ENCODE measurements at regions not wholly inside any gene's neighbourhood (a gene's known extent, or its start where the extent isn't known, plus 50 kb on each side); places are given as distances from the start of the nearest gene placed in this dataset.
"Not testable (repeated sequence)": the region's sequence is repeated elsewhere in the genome, so short reads cannot be mapped to it uniquely, and the experiment has no call there.

GRCh38 chr22:15583007-15583406, 55.0 kb downstream of the OR11H1 start:
- DNase-seq = not testable (repeated sequence)

GRCh38 chr22:15602199-15602598, 74.2 kb downstream of the OR11H1 start:
- not testable (repeated sequence) for DNase-seq

- DNase-seq = not testable (repeated sequence)
Measured at GRCh38 chr22:15603111-15603510, 75.1 kb downstream of the OR11H1 start.

GRCh38 chr22:15604176-15604575, 76.2 kb downstream of the OR11H1 start:
- DNase-seq = not testable (repeated sequence)

- not testable (repeated sequence) for DNase-seq
Measured at GRCh38 chr22:15604679-15605078, 76.7 kb downstream of the OR11H1 start.

GRCh38 chr22:15612906-15613305, 76.9 kb upstream of the POTEH start:
- DNase-seq = peak; percentile 50

GRCh38 chr22:15615136-15615535, 74.7 kb upstream of the POTEH start:
- DNase-seq = not testable (repeated sequence)

- peak; percentile 61 for DNase-seq
Measured at GRCh38 chr22:15628224-15628623, 61.6 kb upstream of the POTEH start.

- DNase-seq = not testable (repeated sequence)
Measured at GRCh38 chr22:15636765-15637164, 53.1 kb upstream of the POTEH start.

- DNase-seq = not testable (repeated sequence)
Measured at GRCh38 chr22:15637471-15637870, 52.4 kb upstream of the POTEH start.

GRCh38 chr22:15637886-15638285, 51.9 kb upstream of the POTEH start:
- not testable (repeated sequence) for DNase-seq

Measured in activated effector memory CD4-positive, alpha-beta T cell treated with anti-CD3 and anti-CD28 coated beads, Interleukin-2, amount 50 U/mL, for 16 hours (primary cell).